ENCODE measurements at regions not wholly inside any gene's neighbourhood (a gene's known extent, or its start where the extent isn't known, plus 50 kb on each side); places are given as distances from the start of the nearest gene placed in this dataset.

DNA sequence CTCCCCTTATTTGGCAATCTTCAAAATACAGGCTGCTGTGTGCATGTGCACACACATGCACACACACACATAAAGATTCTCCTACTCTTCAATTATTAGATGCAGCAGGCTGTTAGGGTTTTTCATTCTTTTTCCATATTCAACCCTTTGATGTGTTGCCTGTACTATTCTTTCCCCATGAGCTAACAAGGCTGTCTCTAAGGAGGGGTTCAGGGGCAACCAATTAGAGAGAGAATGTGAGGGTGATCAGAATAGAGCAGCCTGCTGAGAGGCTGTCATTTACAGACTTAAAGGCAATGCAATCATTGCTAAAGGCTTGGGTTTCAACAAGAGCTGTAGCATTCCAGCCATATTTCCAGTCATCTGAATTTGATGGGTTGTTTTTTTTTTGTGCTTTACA lies 467.4 kb upstream of the ID4 start:
- TF ChIP-seq POLR2A (IDR thresholded peaks at IDR 0.05; ENCODE audit: extremely low read depth, insufficient read length) (no peak), MYC (IDR thresholded peaks at IDR 0.05; ENCODE audit: low read depth, low read length) (no peak)
- TF ChIP-seq, protein P1, sequence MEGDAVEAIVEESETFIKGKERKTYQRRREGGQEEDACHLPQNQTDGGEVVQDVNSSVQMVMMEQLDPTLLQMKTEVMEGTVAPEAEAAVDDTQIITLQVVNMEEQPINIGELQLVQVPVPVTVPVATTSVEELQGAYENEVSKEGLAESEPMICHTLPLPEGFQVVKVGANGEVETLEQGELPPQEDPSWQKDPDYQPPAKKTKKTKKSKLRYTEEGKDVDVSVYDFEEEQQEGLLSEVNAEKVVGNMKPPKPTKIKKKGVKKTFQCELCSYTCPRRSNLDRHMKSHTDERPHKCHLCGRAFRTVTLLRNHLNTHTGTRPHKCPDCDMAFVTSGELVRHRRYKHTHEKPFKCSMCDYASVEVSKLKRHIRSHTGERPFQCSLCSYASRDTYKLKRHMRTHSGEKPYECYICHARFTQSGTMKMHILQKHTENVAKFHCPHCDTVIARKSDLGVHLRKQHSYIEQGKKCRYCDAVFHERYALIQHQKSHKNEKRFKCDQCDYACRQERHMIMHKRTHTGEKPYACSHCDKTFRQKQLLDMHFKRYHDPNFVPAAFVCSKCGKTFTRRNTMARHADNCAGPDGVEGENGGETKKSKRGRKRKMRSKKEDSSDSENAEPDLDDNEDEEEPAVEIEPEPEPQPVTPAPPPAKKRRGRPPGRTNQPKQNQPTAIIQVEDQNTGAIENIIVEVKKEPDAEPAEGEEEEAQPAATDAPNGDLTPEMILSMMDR (IDR thresholded peaks at IDR 0.05; ENCODE audit: low read depth, low read length), result no peak
